MG63 (cell line): ENCODE measurements at regions not wholly inside any gene's neighbourhood (a gene's known extent, or its start where the extent isn't known, plus 50 kb on each side); places are given as distances from the start of the nearest gene placed in this dataset.
"Not testable (repeated sequence)": the region's sequence is repeated elsewhere in the genome, so short reads cannot be mapped to it uniquely, and the experiment has no call there.

ENCODE experiments used
- DNase-seq: peaks from one replicate; pipeline ENCODE4 v3.0.0-alpha.2; 2020
- H3K27me3 ChIP-seq: fragments of 250-450 bp; sonication (Bioruptor Pico); 2 replicates; pipeline ENCODE4 v1.5.1; 2020; ENCODE audit warnings: mild to moderate bottlenecking, moderate library complexity
- H3K36me3 ChIP-seq: fragments of 250-450 bp; sonication (Bioruptor Pico); 2 replicates; pipeline ENCODE4 v1.5.1; 2020; ENCODE audit warnings: mild to moderate bottlenecking, moderate library complexity
- H3K4me3 ChIP-seq: fragments of 250-450 bp; sonication (Bioruptor Pico); 2 replicates; pipeline ENCODE4 v1.5.1; 2020; ENCODE audit warnings: mild to moderate bottlenecking, moderate library complexity
- H3K9me3 ChIP-seq: fragments of 250-450 bp; sonication (Bioruptor Pico); 2 replicates; pipeline ENCODE4 v1.5.1; 2020; ENCODE audit warnings: mild to moderate bottlenecking, moderate library complexity

DNA sequence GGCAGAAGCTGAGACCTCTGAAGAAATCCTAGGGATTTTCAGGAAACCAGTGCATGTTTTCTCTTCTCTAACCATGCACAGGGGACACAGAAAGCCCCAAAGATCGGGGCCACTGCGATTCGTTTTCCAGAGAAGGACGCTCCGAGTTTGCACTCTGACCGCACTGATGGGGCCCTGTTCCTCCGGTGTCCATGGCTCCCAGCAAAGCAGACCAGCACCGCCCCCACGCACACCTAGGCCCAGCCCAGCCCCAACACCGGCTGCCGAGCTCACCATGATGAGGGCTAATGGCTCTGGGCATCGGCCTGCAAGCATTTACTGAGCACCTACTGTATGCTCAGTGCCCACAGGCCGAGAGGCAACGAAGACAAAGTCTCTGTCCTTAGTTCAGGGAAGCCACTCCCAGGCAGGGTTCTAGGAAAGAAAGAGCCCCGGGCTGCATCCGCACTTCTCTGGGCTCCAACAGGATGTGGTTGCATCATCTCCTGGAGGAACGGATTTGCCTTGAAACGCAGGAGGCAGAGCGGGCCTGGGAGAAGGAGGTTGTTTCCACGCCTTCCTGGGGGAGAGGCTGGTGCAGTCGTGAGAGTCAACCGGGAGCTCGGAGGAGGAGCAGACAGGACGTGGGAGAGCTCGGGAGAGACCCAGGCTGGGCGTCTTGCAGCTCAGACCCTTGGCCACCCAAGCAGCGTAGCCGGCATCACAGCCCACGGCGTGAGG is 5460.9 kb upstream of the TPTE start:
- DNase-seq, H3K9me3 ChIP-seq, H3K36me3 ChIP-seq, H3K27me3 ChIP-seq, H3K4me3 ChIP-seq: not testable (repeated sequence)

DNA sequence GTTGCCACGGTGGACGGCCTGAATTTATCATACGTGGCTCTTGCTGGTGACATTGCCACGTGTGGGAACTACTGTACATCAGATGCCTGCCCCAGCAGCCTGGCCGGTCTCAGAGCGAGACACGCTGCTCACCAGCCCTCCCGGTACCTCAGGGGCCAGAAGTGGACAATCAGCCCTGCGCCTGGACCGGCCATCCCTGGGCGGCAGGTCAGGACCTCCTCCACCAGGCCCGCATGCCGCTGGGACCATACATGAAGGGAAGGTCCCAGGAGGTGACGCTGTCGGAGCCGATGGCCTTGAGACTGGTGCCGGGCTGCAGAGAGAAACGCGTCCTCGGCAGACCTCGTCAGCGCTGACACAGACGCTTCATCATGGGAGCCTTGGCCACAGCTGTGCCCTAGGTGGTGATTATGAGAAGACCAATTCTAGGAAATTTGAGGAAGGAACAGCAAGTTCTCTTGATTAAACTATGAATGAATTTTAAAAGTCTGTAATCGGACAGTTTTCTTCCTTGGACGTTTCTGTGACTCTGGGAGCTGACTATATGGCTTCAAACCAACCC is 5456.7 kb upstream of the TPTE start:
- DNase-seq, H3K9me3 ChIP-seq, H3K36me3 ChIP-seq, H3K27me3 ChIP-seq, H3K4me3 ChIP-seq: not testable (repeated sequence)

DNA sequence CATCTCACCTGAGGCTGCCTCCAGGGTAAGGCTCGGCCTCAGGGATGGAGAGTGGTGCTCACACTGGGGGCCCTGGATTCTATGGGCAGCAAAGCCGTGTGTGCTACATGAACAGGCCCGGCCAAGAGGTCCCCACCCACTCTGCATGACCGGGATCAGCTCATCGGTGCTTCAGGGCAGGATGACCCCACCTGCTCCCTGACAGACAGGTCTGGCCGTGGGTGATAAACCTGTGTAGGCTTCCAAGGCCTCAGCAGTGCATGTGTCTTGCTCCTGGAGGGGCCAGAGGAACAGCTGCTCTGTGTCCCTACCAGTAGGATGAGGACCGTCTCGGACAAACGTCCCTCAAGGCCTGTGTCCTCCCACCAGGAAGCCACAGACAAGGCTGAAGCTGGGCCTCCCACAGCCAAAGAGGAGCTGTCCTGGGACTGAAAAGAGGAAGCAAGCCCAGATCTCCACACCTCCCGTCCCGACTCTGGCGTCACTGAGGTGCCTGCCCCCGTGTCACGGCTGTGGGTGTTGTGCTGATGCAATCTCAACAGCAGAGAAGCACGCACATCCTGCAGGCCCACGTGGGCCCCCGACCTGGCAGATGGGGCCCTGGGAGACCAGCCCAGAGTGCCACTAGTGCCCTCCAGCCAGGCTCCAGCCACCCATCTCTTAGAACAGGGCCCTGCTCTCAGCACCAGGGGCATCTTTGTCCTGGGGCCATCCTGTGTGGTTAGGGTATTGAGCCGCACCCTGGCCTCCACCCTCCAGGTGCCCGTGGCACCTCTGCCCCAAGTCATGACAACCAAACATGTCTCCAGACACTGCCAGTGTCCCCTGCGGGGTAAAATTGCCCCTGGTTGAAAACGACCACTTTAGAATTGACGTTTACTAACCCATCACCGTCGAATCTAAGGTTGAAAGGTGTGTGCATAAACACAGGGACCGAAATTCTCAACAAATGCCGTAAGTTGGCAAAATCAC is 5455.9 kb upstream of the TPTE start:
- not testable (repeated sequence) for H3K9me3 ChIP-seq, H3K36me3 ChIP-seq, H3K27me3 ChIP-seq, DNase-seq, H3K4me3 ChIP-seq

DNA sequence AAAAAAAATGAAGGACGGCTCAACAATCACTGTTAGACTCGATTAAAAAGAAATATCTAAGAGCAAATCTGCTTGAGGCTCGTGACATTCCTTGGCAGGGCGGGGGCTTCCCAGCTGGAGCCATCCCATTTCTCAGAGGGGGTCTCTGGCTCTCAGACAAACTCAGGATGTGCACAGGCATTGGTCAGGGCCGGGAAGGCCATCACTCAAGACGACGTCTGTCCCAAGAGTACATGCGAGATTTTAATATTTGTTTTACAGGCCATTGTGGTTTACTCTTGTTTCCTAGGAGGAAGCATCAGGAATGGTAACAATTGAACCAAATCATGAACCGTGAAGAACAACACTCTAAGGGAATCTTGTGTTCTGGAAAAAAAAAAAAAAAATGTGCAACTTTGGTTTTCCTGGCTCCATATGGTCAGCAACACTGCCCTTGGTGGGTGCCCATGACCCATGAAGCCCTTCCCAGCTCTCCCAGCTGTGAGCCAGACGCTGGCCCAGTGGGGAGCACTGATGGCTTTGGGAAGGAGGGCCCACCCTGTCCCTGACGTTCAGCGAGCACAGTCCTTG is 5454.6 kb upstream of the TPTE start:
- H3K36me3 ChIP-seq, DNase-seq, H3K4me3 ChIP-seq, H3K9me3 ChIP-seq, H3K27me3 ChIP-seq: not testable (repeated sequence)

DNA sequence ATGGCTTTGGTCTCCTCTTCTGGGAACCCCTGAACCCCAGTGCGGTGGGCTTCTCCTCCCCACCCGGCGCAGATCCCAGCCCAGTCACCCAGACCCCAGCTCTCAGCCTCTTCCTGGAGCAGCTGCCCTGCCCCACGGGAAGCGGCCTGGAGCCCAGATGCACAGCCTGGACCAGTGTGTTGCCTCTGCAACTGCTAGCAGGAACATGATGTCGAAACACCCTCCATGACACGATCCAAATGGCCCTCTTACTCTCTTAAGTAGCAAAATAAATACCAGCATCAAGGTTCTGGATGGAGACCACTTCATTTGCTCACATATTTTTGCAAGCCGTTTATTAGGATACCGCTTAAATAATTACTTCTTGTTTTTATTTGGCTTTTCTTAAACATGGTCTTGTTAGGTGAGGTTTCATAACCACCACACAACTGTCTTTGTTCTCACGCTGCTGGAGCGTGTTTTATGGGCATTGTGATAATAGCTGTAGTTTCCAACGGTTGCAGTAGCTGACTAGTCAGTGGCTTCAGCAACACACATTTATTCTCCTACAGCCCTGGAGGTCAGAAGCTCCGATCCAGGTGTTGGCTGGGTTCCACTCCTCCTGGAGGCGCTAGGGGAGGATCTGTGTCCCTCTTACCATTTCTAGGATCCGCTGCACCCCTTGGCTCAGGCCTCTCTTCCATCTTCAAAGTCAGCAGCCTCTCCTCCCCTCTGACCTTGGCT is 5453.9 kb upstream of the TPTE start:
- not testable (repeated sequence) for DNase-seq, H3K36me3 ChIP-seq, H3K9me3 ChIP-seq, H3K4me3 ChIP-seq, H3K27me3 ChIP-seq

DNA sequence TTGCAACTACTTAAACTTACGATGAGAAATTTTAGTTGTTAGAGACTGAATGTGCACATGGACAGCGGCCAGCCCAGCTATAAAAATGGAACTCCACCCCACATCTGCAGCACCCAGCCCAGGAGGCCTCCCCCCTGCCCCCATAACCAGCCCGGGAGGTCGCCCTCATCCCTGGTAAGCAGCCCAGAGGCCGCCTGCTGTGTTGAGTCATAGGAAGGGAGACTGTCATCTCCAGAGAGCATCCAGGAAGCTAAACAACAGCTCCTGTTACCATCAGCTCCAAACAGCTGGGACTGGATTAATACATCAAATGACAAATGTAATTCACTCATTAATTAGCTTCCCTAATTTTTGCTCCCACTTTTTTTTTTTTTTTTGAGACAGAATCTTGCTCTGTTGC is 5452.7 kb upstream of the TPTE start:
- H3K27me3 ChIP-seq, H3K9me3 ChIP-seq, H3K36me3 ChIP-seq, H3K4me3 ChIP-seq, DNase-seq: not testable (repeated sequence)

DNA sequence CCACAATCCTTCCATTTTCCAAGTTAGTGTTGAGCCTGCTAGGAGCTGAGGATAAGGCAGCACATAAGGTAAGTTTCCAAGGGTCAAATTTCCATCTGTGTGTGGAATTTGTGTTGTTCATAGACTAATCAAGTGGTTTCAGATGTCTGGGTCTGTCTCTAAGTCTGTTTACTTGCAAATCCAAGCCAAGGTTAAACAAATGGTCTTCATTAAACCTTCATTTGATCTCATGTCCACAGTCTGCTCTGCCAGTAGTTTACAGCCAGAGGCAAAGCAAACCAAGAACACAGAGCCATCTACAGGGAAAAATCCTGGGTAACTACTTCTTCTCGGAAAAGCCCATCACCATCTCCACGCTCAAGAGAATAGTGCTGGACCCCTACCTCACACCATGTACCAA is 5450.2 kb upstream of the TPTE start:
- H3K9me3 ChIP-seq, H3K27me3 ChIP-seq, H3K4me3 ChIP-seq, H3K36me3 ChIP-seq, DNase-seq: not testable (repeated sequence)

DNA sequence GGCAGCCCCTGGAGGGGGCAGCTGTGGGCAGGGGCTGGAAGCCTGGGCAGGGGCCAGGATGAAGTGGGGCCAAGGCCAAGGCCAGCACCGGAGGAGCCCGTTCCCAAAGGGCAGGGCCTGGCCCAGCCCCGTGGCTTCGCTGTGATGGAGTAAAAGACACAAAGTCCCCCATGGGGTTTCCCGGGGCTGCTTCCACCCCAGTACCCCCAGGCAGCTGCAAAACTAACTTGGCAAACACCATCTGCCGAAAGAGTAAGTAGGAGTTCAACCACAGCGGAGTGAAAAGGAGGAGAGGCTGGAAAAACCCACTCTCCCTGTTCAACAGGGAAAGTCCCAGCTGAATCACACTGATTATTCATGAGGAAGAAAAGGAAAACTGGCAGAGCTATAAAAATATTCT is 5444.5 kb upstream of the TPTE start:
- H3K9me3 ChIP-seq, H3K36me3 ChIP-seq, H3K4me3 ChIP-seq, H3K27me3 ChIP-seq, DNase-seq: not testable (repeated sequence)

DNA sequence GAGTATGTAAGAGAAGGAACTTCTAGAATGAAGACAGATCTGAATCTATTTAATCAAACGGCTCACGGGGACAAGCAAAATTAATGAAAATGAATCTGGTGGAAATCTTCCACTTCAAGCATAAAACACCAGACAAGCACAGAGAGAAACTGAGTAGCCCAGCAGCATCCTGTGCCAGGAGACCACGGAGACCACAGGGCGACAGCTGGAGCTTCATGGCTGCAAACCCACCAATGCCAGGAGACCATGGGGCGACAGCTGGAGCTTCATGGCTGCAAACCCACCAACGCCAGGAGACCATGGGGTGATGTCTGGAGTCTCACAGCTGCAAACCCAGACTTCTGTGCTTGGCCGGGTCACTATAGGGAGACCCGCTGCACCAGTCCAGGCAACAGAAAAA is 5442.0 kb upstream of the TPTE start:
- DNase-seq, H3K9me3 ChIP-seq, H3K36me3 ChIP-seq, H3K4me3 ChIP-seq, H3K27me3 ChIP-seq: not testable (repeated sequence)

DNA sequence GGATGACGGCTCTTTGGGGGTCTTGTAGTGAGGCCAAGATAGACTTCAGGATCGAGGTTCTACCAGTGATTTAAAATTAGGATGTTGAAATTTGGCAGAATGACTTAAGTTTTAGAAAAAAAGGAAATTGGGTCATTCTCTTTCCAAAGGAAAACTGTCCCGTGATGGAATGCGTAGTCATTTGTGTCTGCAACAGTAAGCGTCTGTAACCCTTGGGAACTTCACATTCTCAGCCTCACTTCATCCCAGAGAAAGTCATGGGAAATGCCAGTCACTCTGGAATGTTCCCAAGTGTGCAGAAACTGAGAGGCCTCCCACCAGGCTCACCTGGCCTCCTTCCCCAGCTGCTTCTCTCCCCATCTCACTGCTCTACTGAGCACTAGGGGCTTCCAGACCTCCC is 5441.4 kb upstream of the TPTE start:
- H3K27me3 ChIP-seq, H3K9me3 ChIP-seq, H3K4me3 ChIP-seq, H3K36me3 ChIP-seq, DNase-seq: not testable (repeated sequence)

DNA sequence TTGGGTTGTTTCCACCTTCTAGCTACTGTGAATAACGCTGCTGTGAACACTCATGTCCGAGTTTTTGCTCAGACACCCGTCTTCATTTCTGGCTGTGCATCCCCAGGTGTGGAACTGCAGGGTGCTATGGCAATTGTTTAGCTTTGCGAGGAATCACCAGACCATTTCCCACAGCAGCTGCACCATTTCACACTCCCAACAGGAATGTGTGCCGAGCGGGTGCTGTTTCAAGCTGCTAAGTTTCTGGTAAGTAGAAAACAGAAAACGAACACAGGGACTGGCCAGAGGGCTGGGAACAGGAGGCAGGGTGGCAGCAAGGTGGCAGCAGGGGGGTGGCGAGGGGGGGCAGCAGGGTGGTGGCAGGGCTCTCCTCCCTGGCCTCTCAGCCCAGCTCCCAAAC is 5437.1 kb upstream of the TPTE start:
- H3K9me3 ChIP-seq, H3K27me3 ChIP-seq, H3K4me3 ChIP-seq, H3K36me3 ChIP-seq, DNase-seq: not testable (repeated sequence)

DNA sequence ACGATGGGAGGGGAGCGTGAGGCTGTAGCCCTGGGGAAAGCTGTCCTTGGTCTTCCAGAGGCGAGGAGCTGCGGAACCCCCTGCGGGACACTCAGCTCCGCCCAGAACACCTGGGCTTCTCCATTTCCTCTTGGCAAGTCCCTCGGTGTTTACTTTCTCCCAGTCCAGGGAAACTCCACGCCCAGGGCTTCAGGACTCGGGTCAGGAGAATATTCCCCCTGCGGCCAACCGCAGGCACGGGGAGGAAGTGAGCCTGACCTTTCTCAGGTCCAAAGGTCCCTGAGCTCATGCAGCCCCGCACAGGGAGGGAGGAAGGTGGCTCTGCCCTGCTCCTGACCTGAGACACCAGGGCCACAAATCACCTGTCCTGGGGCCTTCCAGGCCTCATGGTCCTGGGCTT is 5435.9 kb upstream of the TPTE start:
- not testable (repeated sequence) for DNase-seq, H3K9me3 ChIP-seq, H3K27me3 ChIP-seq, H3K36me3 ChIP-seq, H3K4me3 ChIP-seq

DNA sequence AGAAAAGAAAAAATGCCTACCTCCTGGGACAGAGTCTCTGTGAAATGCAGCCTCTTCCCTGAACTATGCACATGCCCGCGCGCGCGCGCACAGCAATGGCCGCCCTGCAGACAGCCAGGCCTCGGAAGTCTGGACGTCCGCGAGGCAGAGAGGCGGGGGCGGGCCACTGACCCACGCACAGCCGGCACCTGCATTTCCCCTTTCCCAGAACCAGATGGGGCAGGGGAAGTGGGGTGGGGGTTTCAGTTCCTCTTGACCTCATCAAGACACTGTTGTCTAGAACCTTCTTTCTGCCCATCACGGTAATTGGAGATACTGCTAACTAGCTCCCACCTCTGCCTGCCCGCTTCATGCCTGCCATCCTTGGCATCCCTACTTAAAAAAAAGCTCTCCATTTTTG is 5435.0 kb upstream of the TPTE start:
- not testable (repeated sequence) for H3K36me3 ChIP-seq, H3K4me3 ChIP-seq, H3K9me3 ChIP-seq, H3K27me3 ChIP-seq, DNase-seq

DNA sequence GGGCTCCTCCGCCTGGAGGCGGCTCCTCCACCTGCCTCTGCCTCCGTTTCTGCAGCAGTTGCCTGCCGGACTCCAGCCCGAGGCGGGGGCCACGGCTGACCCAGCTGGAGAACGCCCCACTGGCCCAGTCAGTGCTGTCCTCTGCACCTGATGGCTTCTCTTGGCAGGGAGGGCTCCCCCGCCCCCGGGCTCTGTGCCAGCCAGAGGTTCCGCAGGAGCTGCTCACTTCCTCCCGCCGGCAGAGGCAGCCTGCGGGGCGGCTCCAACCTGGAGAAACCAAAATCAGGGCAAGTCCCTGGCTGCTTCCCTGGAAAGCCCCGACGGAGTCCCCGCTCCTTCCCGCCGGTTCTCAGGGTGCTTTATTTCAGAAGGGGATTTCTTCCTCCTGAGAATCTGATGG is 5432.6 kb upstream of the TPTE start:
- not testable (repeated sequence) for H3K4me3 ChIP-seq, DNase-seq, H3K9me3 ChIP-seq, H3K27me3 ChIP-seq, H3K36me3 ChIP-seq

DNA sequence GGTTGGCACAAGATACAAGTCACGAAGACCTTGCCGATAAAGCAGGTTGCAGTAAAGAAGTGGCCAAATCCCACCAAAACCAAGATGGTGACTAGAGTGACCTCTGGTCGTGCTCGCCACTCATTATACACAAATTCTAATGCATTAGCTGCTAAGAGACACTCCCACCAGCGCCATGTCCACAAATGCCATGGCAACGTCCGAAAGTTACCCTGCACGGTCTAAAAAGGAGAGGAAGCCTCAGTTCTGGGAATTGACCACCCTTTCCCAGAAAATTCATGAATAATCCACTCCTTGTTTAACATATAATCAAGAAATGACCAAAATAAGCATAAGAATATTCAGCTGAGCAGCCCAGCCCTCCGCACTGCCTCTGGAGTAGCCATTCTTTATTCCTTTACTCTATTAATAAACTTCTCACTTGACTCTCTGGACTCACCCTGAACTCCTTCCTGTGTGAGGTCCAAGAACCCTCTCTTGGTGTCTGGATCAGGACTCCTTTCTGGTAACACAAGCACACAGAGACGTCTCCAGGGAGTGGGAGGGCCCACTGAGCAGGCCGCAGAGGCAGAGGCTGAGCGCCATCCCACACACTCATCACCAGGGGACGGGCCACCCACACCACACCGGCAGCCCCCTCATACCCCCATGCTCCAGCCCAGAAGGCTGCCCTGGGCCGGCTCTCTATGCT is 5431.8 kb upstream of the TPTE start:
- H3K27me3 ChIP-seq, DNase-seq, H3K4me3 ChIP-seq, H3K9me3 ChIP-seq, H3K36me3 ChIP-seq: not testable (repeated sequence)
